Activated naive CD4-positive, alpha-beta T cell treated with anti-CD3 and anti-CD28 coated beads, Interleukin-2, amount 10 ng/mL, durations not matched to agents 7 days and 5 days (primary cell): ENCODE measurements at regions not wholly inside any gene's neighbourhood (a gene's known extent, or its start where the extent isn't known, plus 50 kb on each side); places are given as distances from the start of the nearest gene placed in this dataset.
"Not testable (repeated sequence)": the region's sequence is repeated elsewhere in the genome, so short reads cannot be mapped to it uniquely, and the experiment has no call there.

Source experiments
- CTCF ChIA-PET: fragments of 350-600 bp; sonication (Branson Sonifier 250); formaldehyde crosslinking; loops from one replicate; lab custom pipeline; 2021; ENCODE audit warnings: antibody characterized with exemption; lab: Charles Lee
- DNase-seq: peaks from one replicate; pipeline ENCODE4 v3.0.0-alpha.2; 2020
- H3K27ac Mint-ChIP-seq: one replicate; pipeline ENCODE4 v1.8.0; 2021; ENCODE audit warnings: mild to moderate bottlenecking, moderate library complexity, mixed read lengths
- H3K27me3 Mint-ChIP-seq: one replicate; pipeline ENCODE4 v1.8.0; 2021; ENCODE audit warnings: mild to moderate bottlenecking, mixed read lengths
- H3K36me3 Mint-ChIP-seq: one replicate; pipeline ENCODE4 v1.8.0; 2021; ENCODE audit warnings: mixed read lengths
- H3K4me1 Mint-ChIP-seq: one replicate; pipeline ENCODE4 v1.8.0; 2021; ENCODE audit warnings: mixed read lengths
- H3K4me3 Mint-ChIP-seq: one replicate; pipeline ENCODE4 v1.8.0; 2021; ENCODE audit warnings: mild to moderate bottlenecking, moderate library complexity, mixed read lengths
- H3K9me3 Mint-ChIP-seq: one replicate; pipeline ENCODE4 v1.8.0; 2021; ENCODE audit warnings: mixed read lengths

DNA sequence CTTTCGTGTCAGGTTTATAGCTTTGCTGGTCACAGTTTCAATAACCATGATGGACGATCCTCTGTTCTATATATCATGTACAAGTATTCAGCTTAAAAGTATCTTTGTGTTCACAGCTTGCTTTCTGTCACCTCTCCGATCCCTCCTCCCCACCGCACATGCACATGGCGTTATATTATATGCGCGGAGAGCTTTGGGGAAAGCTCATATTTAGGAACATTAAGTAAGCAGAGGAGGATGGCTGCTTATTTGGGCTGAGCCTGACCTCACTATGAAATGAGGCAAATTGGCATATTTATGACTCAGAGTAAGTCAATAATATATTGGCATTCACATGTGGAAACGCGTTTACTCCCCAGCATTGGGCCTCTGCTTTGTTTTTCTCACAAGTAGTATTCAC, 360.5 kb downstream of the HLX start:
- Mint-ChIP-seq H3K9me3 (no peaks in the 10 kb centered on the region), H3K4me3 (no peak overlapping the region)
- DNase-seq, result no peak

DNA sequence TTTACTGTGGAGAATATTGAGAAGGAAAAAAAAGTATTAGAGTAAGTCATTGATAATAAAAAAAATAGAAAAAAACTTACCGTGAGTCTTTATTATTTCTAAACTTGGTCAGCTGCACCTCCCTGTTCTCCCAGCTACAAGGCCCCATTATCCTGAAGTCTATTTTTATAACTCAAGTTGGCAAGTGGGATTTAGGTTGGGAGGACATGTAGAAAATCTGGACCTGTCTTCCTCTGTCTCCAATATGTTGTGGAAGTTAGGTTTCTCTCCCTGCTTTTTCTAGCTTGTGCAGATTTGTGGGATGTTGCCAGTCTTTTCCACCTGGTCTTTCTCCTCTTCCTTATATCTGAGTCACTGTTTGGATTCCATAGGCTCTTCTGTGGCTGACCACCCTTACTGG, 361.4 kb downstream of the HLX start:
- H3K9me3 Mint-ChIP-seq, result no peaks in the 10 kb centered on the region
- no peaks in the 10 kb centered on the region for H3K27me3 Mint-ChIP-seq
- no peak overlapping the region for H3K27ac Mint-ChIP-seq
- H3K36me3 Mint-ChIP-seq, result no peaks in the 10 kb centered on the region
- H3K4me3 Mint-ChIP-seq, result no peak overlapping the region
- CTCF ChIA-PET, result no interaction called here
- no peaks in the 10 kb centered on the region for H3K4me1 Mint-ChIP-seq
- DNase-seq, result no peak

More for the DNA sequence above, 360.5 kb downstream of the HLX start:
- CTCF ChIA-PET, result no interaction called here
- Mint-ChIP-seq H3K27ac (no peak overlapping the region), H3K36me3 (no peaks in the 10 kb centered on the region), H3K27me3 (no peaks in the 10 kb centered on the region), H3K4me1 (no peaks in the 10 kb centered on the region)

- Mint-ChIP-seq H3K4me3 (no peak overlapping the region), H3K9me3 (no peaks in the 10 kb centered on the region), H3K36me3 (no peaks in the 10 kb centered on the region), H3K4me1 (no peaks in the 10 kb centered on the region), H3K27me3 (no peaks in the 10 kb centered on the region), H3K27ac (no peak overlapping the region)
- no peak for DNase-seq
- CTCF ChIA-PET, result no interaction called here
These were observed 361.9 kb downstream of the HLX start for GRCh38 chr1:221241157-221241556.

GRCh38 chr1:221241592-221241991, 362.3 kb downstream of the HLX start:
- Mint-ChIP-seq H3K27me3 (no peaks in the 10 kb centered on the region), H3K4me1 (no peaks in the 10 kb centered on the region), H3K36me3 (no peaks in the 10 kb centered on the region), H3K9me3 (no peaks in the 10 kb centered on the region), H3K27ac (no peak overlapping the region), H3K4me3 (no peak overlapping the region)
- CTCF ChIA-PET, result no interaction called here
- no peak for DNase-seq

DNA sequence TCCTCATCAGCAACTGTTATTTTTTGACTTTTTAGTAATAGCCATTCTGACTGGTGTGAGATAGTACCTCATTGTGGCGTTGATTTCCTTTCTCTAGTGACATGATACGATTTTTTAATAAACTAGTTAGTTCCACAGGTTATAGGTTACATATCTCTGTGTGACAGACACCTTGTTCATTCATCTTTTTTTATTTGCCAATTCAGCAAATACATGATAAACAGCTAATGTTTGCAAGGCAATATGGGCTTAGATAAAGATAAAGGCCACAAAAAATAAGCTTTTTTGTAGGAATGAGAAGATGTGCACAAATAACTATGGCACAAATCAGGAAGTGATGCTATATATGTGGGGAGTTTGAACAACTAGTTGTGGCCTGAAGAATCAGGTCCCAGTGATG, 366.8 kb downstream of the HLX start:
- no peak for DNase-seq
- no peaks in the 10 kb centered on the region for H3K27me3 Mint-ChIP-seq
- CTCF ChIA-PET, result no interaction called here
- no peak overlapping the region for H3K4me3 Mint-ChIP-seq
- H3K9me3 Mint-ChIP-seq, result no peaks in the 10 kb centered on the region
- H3K36me3 Mint-ChIP-seq, result no peaks in the 10 kb centered on the region
- no peak overlapping the region for H3K27ac Mint-ChIP-seq
- H3K4me1 Mint-ChIP-seq, result no peaks in the 10 kb centered on the region

DNA sequence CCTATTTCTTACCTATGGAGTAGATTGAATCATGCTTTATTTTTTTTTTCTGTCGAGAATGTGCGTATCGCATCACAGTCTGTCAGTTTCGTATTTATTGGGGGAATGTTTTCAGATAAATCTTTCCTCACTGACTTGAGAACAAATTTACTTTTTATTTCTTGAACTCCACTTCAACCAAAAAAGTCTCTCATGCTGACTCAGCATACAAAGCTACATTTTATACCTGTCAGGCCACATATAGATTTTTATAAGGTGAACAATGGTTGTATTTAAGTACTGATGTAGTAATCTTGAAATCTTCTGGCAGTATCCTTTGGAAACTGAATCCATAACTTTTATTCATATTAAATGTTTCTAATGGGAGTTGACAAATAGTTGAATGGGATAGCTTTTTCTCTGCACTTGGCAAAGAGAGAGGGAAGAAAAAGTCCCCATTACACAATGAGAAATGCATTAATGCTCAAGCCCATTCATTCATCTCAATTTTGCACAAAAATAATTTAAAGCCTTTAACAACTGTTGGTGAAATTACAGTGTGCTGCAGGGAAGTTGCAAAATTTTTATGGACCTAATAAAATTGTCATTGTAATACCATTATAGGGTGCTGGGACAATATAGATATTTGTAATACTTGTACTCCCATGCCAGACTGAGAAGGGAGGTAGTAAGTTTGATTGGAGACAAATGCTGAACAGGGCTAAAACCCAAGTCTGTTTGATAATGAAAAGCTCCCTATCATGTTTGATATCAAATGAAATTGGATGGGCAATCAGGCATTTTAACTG, 367.6 kb downstream of the HLX start:
- no peak overlapping the region for H3K27ac Mint-ChIP-seq
- H3K27me3 Mint-ChIP-seq, result no peaks in the 10 kb centered on the region
- CTCF ChIA-PET, result no interaction called here
- no peaks in the 10 kb centered on the region for H3K9me3 Mint-ChIP-seq
- no peaks in the 10 kb centered on the region for H3K4me1 Mint-ChIP-seq
- no peak overlapping the region for H3K4me3 Mint-ChIP-seq
- no peaks in the 10 kb centered on the region for H3K36me3 Mint-ChIP-seq
- DNase-seq, result no peak

DNA sequence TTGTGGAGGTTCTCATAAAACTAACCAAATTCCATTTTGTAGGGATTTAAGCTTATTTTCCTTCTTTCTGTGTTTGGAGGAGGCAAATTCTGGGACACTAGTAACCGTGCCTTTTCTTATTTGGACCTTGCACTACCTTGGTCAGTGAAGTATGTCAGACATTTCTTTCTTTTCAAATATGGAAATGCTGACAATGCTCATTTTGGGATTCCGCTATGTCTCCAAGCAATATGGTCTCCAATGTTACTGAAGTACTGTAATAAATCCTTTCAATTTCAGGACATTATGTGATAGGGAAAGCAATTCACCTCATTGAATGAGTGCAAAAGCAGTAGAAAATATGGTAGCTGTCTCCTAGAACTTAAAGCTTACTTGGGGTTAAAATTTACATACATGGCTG, 372.3 kb downstream of the HLX start:
- no peak for DNase-seq
- Mint-ChIP-seq H3K27me3 (no peaks in the 10 kb centered on the region), H3K36me3 (no peaks in the 10 kb centered on the region), H3K4me3 (no peak overlapping the region), H3K27ac (no peak overlapping the region), H3K4me1 (no peaks in the 10 kb centered on the region), H3K9me3 (no peaks in the 10 kb centered on the region)
- CTCF ChIA-PET, result no interaction called here

- DNase-seq, result no peak
- H3K36me3 Mint-ChIP-seq, result no peaks in the 10 kb centered on the region
- CTCF ChIA-PET, result no interaction called here
- no peak overlapping the region for H3K4me3 Mint-ChIP-seq
- peaks cover 4% of the 10 kb centered on the region for H3K9me3 Mint-ChIP-seq
- H3K4me1 Mint-ChIP-seq, result no peaks in the 10 kb centered on the region
- H3K27me3 Mint-ChIP-seq, result no peaks in the 10 kb centered on the region
- no peak overlapping the region for H3K27ac Mint-ChIP-seq
These were observed 375.6 kb downstream of the HLX start for GRCh38 chr1:221254813-221255212.

GRCh38 chr1:221256773-221257172, 377.5 kb downstream of the HLX start:
- CTCF ChIA-PET, result no interaction called here
- Mint-ChIP-seq H3K9me3 (peaks cover 7% of the 10 kb centered on the region), H3K27ac (no peak overlapping the region), H3K4me3 (no peak overlapping the region), H3K4me1 (no peaks in the 10 kb centered on the region), H3K27me3 (no peaks in the 10 kb centered on the region), H3K36me3 (no peaks in the 10 kb centered on the region)
- no peak for DNase-seq

GRCh38 chr1:221257548-221257947, 378.3 kb downstream of the HLX start:
- H3K4me3 Mint-ChIP-seq, H3K27me3 Mint-ChIP-seq, H3K27ac Mint-ChIP-seq, DNase-seq, H3K36me3 Mint-ChIP-seq, CTCF ChIA-PET, H3K9me3 Mint-ChIP-seq, H3K4me1 Mint-ChIP-seq: not testable (repeated sequence)

GRCh38 chr1:221262677-221263076, 383.4 kb downstream of the HLX start:
- H3K9me3 Mint-ChIP-seq, H3K36me3 Mint-ChIP-seq, H3K4me1 Mint-ChIP-seq, H3K27me3 Mint-ChIP-seq, H3K27ac Mint-ChIP-seq, H3K4me3 Mint-ChIP-seq, DNase-seq: not testable (repeated sequence)
- CTCF ChIA-PET, result interaction anchor here (2.2 kb wide), 1 partner anchor 1192 kb away, joined by 11 read pairs; no protein-coding TSS in a partner anchor

GRCh38 chr1:221263831-221264767, 384.9 kb downstream of the HLX start:
- peaks cover 4% of the 10 kb centered on the region for H3K9me3 Mint-ChIP-seq
- no peak overlapping the region for H3K4me3 Mint-ChIP-seq
- CTCF ChIA-PET, result interaction anchor here (0.7 to 2.2 kb wide), 9 partner anchors 9 to 1191 kb away, joined by 3 to 16 read pairs (median 6); no protein-coding TSS in a partner anchor
- H3K27ac Mint-ChIP-seq, result no peak overlapping the region
- no peaks in the 10 kb centered on the region for H3K4me1 Mint-ChIP-seq
- peak; percentile 48 for DNase-seq
- no peaks in the 10 kb centered on the region for H3K36me3 Mint-ChIP-seq
- no peaks in the 10 kb centered on the region for H3K27me3 Mint-ChIP-seq

- H3K4me3 Mint-ChIP-seq, result no peak overlapping the region
- H3K4me1 Mint-ChIP-seq, result no peaks in the 10 kb centered on the region
- no peaks in the 10 kb centered on the region for H3K27me3 Mint-ChIP-seq
- peaks cover 4% of the 10 kb centered on the region for H3K9me3 Mint-ChIP-seq
- H3K36me3 Mint-ChIP-seq, result no peaks in the 10 kb centered on the region
- DNase-seq, result no peak
- CTCF ChIA-PET, result interaction anchor here (1.6 to 2.2 kb wide), 2 partner anchors 62 to 1190 kb away, joined by 6 to 11 read pairs; no protein-coding TSS in a partner anchor
- no peak overlapping the region for H3K27ac Mint-ChIP-seq
These were observed 385.6 kb downstream of the HLX start for GRCh38 chr1:221264848-221265247.

GRCh38 chr1:221268295-221268694, 389.1 kb downstream of the HLX start:
- no peaks in the 10 kb centered on the region for H3K9me3 Mint-ChIP-seq
- H3K27me3 Mint-ChIP-seq, result no peaks in the 10 kb centered on the region
- H3K4me3 Mint-ChIP-seq, result no peak overlapping the region
- no peak for DNase-seq
- CTCF ChIA-PET, result no interaction called here
- H3K27ac Mint-ChIP-seq, result no peak overlapping the region
- H3K36me3 Mint-ChIP-seq, result no peaks in the 10 kb centered on the region
- no peaks in the 10 kb centered on the region for H3K4me1 Mint-ChIP-seq
